Esophagus (tissue), 2 donors: ENCODE measurements at regions not wholly inside any gene's neighbourhood (a gene's known extent, or its start where the extent isn't known, plus 50 kb on each side); places are given as distances from the start of the nearest gene placed in this dataset.

Source experiments
- H3K27ac ChIP-seq, 2 donors: one replicate each; pipeline ENCODE4 v1.5.1; 2013; ENCODE audit warnings: low read depth in 2 of 2, mild to moderate bottlenecking in 2 of 2, inconsistent platforms in 1 of 2, low read length in 1 of 2, moderate library complexity in 1 of 2
- H3K27me3 ChIP-seq, 2 donors: one replicate each; pipeline ENCODE4 v1.6.1; 2013; ENCODE audit warnings: low read length in 2 of 2, control low read depth in 1 of 2, mild to moderate bottlenecking in 1 of 2; ENCODE audit not compliant: insufficient read depth in 2 of 2, control insufficient read depth in 1 of 2
- H3K36me3 ChIP-seq, 2 donors: one replicate each; pipeline ENCODE4 v1.6.1; 2013; ENCODE audit warnings: low read length in 1 of 2; ENCODE audit not compliant: control insufficient read depth in 2 of 2, insufficient read depth in 2 of 2
- H3K4me1 ChIP-seq, 2 donors: one replicate each; pipeline ENCODE4 v1.6.1; 2013; ENCODE audit warnings: low read length in 1 of 2; ENCODE audit not compliant: control insufficient read depth in 2 of 2, insufficient read depth in 2 of 2
- H3K4me3 ChIP-seq, 2 donors: one replicate each; pipeline ENCODE4 v1.5.1; 2013; ENCODE audit warnings: low read length in 2 of 2, mild to moderate bottlenecking in 2 of 2, low read depth in 1 of 2, moderate library complexity in 1 of 2
- H3K9me3 ChIP-seq, 2 donors: one replicate each; pipeline ENCODE4 v1.6.1; 2013; ENCODE audit warnings: mild to moderate bottlenecking in 2 of 2, low read depth in 1 of 2, low read length in 1 of 2, moderate library complexity in 1 of 2; ENCODE audit not compliant: control insufficient read depth in 2 of 2, insufficient read depth in 1 of 2
- WGBS, 2 donors: extraction: QIAGEN DNeasy Blood & Tissue Kit; methylation state at CpG; one replicate each; pipeline ENCODE4 v1.1.7; 2013; 5-methylcytosine and 5-hydroxymethylcytosine counted together
- donor health status: healthy with polysubstance abuse.
- donor health status: Bipolar disorder and iron deficiency.

GRCh38 chr4:84413480-84413879 lies 85.6 kb downstream of the NKX6-1 start:
- no peak overlapping the region for H3K4me3 ChIP-seq
- no peaks in the 10 kb centered on the region for H3K36me3 ChIP-seq
- no peak overlapping the region for H3K27ac ChIP-seq
- peaks cover 0 to 2% of the 10 kb centered on the region in 2 donors for H3K4me1 ChIP-seq
- no peaks in the 10 kb centered on the region for H3K27me3 ChIP-seq
- no peaks in the 10 kb centered on the region for H3K9me3 ChIP-seq

DNA sequence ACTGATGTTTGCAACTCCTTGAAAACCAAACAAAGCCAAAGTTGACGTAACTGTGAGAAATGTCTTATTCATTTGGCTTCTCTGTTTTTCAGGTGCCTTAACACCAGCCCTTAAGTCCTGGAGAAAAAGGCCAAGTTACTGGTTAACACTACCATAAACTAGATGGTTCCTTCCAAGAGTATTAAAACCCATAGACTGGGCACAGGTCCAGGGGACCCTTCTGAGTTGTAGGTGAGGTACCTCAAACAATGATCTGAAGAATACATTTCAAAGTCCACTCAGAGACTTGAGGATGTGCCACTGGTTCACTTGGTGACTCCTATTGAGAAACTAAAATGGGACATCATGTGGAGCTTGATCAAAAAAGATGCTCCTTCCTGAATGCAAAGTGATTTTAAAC lies 87.0 kb downstream of the NKX6-1 start:
- Histone ChIP-seq H3K4me1 (peaks cover 0 to 2% of the 10 kb centered on the region in 2 donors), H3K36me3 (no peaks in the 10 kb centered on the region), H3K4me3 (no peak overlapping the region), H3K27me3 (no peaks in the 10 kb centered on the region), H3K9me3 (no peaks in the 10 kb centered on the region), H3K27ac (no peak overlapping the region)
- WGBS, 2 donors: 88 to 93% methylated on average over 1 of the region's 1 CpG

DNA sequence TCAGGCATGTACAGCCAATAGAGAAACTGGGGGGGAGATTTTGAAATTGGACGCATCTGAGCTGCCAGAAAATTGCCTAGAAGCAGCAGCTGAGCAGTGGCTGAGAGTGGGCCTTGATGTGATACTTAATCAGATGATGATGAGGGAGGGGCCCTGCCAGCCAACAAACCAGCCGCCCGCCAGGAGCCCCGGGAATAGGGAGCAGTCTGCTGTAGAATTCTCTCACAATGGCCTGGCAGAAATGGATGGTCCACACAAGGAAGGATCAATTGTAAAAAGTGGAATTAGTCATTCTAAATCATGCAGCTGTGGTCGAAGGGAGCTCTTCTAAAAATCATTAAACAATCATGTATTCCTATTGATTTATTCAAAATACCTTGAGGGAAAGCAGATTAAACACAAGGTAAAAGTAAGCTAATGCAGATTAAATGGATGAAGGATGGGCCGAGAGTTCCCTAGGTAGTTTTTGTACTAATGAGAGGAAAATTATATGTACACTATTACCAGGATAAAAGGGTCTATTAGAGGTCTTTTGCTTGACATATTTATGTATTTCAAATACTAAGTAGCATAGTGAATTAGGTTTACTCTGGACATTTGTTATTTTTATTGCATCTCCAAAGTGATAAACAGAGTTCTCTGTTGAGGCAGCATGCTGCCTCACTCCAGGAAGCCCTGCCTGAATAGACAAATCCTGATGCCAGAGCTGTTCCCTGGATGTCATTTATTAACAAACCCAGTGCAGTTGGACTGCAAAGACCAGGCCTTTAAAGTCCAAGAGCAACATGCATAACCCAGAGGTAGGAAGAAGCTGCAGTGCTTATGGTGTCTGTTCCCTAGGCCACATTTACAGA lies 91.3 kb downstream of the NKX6-1 start:
- Histone ChIP-seq H3K4me3 (no peak overlapping the region), H3K27ac (no peak overlapping the region), H3K4me1 (no peaks in the 10 kb centered on the region), H3K9me3 (no peaks in the 10 kb centered on the region), H3K27me3 (no peaks in the 10 kb centered on the region), H3K36me3 (no peaks in the 10 kb centered on the region)
- WGBS, 2 donors: 79 to 82% methylated on average over 6 of the region's 6 CpGs

- Histone ChIP-seq H3K27ac (no peak overlapping the region), H3K4me1 (no peaks in the 10 kb centered on the region), H3K27me3 (no peaks in the 10 kb centered on the region), H3K4me3 (no peak overlapping the region), H3K36me3 (no peaks in the 10 kb centered on the region), H3K9me3 (no peaks in the 10 kb centered on the region)
- 66 to 85% methylated on average over 4 of the region's 4 CpGs for WGBS, 2 donors
Measured at GRCh38 chr4:84403656-84404055, 95.4 kb downstream of the NKX6-1 start.

GRCh38 chr4:84401701-84402306 lies 97.3 kb downstream of the NKX6-1 start:
- Histone ChIP-seq H3K4me1 (no peaks in the 10 kb centered on the region), H3K9me3 (no peaks in the 10 kb centered on the region), H3K27me3 (no peaks in the 10 kb centered on the region), H3K4me3 (no peak overlapping the region), H3K27ac (no peak overlapping the region), H3K36me3 (no peaks in the 10 kb centered on the region)
- 21 to 38% methylated on average over 3 of the region's 3 CpGs for WGBS, 2 donors

GRCh38 chr4:84394386-84394785 lies 104.7 kb downstream of the NKX6-1 start:
- H3K4me1 ChIP-seq: no peaks in the 10 kb centered on the region
- H3K27me3 ChIP-seq: no peaks in the 10 kb centered on the region
- no peak overlapping the region for H3K4me3 ChIP-seq
- WGBS, 2 donors: 77 to 88% methylated on average over 3 of the region's 3 CpGs
- H3K9me3 ChIP-seq: no peaks in the 10 kb centered on the region
- H3K27ac ChIP-seq: no peak overlapping the region
- no peaks in the 10 kb centered on the region for H3K36me3 ChIP-seq

DNA sequence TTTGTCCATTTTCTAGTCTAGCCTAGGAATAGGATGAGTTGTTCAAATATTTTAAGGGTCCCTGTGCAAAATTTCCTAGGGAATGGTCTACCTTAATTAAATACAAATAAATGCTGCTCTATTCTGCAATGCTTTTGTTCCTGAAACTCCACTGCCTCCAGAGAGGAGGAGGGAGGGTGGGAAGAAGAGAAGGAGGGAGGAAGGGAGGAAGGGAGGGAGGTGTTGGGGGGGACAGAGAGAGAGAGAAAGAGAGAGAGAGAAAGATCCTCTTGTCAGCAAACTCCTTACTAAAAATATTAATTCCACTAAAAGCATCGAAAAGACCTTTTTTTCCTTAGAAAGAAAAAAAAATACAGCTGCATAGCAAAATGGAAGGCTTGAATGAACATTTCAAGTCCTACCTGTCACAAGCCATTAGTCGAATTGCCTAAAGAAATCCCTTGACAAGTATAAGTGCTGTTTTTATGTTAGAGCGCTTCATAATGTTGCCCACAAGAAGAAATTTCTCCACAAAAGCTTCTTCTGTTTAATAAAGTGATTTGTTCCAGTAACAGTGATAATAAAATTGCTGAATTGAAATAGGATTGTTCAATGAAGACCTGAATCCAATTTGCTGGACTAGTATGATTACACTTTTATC lies 106.0 kb downstream of the NKX6-1 start:
- WGBS, 2 donors: 77 to 81% methylated on average over 3 of the region's 3 CpGs
- Histone ChIP-seq H3K27ac (no peak overlapping the region), H3K4me1 (no peaks in the 10 kb centered on the region), H3K27me3 (no peaks in the 10 kb centered on the region), H3K36me3 (no peaks in the 10 kb centered on the region), H3K9me3 (no peaks in the 10 kb centered on the region), H3K4me3 (no peak overlapping the region)

DNA sequence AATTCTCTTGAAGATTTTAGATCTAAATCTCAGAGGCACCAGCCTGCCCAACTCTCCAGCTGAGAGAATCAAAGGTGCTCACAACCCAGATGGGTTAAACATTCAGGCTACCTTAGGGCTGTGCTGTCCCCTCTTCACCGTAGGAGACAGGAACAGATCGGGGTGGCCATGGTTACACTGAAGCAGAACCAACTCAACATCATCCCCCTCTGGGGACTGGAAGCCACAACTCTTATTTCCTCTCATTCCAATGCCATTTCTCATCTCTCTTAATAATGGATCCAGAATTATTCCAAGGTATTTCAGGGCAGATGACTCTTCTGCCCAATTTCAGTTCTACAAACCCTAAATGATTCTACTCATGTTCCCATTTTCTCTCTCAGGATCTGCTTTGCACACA lies 109.7 kb downstream of the NKX6-1 start:
- no peaks in the 10 kb centered on the region for H3K27me3 ChIP-seq
- no peaks in the 10 kb centered on the region for H3K4me1 ChIP-seq
- WGBS, 2 donors: 74 to 87% methylated on average over 2 of the region's 2 CpGs
- H3K9me3 ChIP-seq: no peaks in the 10 kb centered on the region
- no peak overlapping the region for H3K4me3 ChIP-seq
- H3K36me3 ChIP-seq: no peaks in the 10 kb centered on the region
- no peak overlapping the region for H3K27ac ChIP-seq

- Histone ChIP-seq H3K4me3 (no peak overlapping the region), H3K27me3 (no peaks in the 10 kb centered on the region), H3K36me3 (no peaks in the 10 kb centered on the region), H3K9me3 (no peaks in the 10 kb centered on the region), H3K4me1 (no peaks in the 10 kb centered on the region), H3K27ac (no peak overlapping the region)
- WGBS, 2 donors: 17 to 36% methylated on average over 2 of the region's 2 CpGs
Measured at GRCh38 chr4:84385203-84385602, 113.9 kb downstream of the NKX6-1 start.
